T-helper 2 cell (primary cell): ENCODE measurements at regions not wholly inside any gene's neighbourhood (a gene's known extent, or its start where the extent isn't known, plus 50 kb on each side); places are given as distances from the start of the nearest gene placed in this dataset.

ENCODE experiments used
- DNase-seq, 5 experiments: peaks; one replicate each; pipeline versions ENCODE4 v3.0.0 to v3.0.0-alpha.2; 2012 to 2022

DNA sequence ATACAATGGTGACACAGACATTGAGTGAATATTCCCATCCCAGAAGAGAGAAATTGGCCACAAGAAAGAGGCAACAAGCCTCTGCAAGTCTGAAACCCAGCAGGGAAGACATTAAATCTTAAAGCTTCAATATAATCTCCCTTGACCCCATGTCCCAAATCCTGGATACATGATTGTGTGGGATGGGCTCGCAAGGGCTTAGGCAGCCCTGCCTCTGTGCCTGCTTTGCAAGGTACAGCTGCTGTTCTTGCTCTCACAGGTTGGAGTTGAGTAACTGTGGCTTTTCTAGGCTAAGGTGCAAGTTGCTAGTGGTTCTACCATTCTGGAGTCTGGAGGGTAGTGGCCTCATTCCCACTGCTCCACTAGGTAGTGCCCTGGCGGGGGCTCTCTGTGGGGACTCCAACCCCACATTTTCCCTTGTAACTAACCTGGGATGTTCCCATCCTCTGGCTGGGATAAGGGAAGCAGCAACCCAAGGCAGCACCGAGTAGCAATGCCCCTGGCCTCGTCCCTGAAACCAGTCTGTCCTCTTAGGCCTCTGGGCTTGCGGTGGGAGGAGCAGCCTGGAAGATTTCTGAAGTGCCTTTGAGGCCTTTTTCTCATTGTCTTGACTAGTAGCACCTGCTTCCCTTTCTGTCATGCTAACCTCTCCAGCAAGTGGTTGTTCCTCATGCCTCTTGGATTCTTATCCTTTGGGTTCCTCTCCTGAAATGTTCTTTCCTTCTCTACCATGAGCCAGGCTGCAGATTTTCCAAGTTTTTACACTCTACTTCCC is 90.0 kb downstream of the FAM174B start:
- no peak for DNase-seq

DNA sequence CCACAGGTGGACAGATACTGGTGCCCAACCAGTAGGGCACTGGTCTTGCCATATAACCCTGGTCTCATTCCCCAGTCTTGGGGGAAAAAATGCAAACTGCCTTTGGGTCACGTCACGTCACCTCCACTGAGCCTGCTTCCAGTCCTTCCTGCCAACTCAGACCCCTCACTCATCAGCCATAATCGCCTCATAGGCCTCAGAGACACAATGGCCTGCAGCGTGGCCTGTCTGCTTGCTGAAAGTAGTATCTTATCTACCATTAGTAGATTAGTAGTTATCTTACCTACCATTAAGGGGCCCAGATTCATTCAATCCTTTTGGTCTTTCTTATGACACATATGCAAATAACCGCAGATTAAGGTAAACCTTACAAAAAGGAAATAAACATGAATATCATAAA is 93.8 kb downstream of the FAM174B start:
- no peak for DNase-seq

DNA sequence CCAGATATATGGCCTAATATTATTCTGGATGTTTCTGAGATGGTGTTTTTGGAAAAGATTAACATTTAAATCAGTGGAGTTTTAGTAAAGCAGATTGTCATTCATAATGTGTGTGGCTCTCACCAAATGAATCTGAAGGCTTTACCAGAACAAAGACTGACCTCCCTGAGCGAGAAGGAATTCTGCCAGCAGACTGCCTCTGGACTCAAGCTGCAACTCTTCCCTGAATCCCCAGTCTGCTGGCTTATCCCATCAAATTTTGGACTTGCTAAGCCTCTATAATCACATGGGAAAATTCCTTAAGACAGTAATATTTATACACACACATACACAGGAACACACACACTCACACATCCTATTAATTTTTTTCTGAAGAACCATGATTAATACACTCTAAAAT is 102.3 kb downstream of the FAM174B start:
- no peak for DNase-seq

DNA sequence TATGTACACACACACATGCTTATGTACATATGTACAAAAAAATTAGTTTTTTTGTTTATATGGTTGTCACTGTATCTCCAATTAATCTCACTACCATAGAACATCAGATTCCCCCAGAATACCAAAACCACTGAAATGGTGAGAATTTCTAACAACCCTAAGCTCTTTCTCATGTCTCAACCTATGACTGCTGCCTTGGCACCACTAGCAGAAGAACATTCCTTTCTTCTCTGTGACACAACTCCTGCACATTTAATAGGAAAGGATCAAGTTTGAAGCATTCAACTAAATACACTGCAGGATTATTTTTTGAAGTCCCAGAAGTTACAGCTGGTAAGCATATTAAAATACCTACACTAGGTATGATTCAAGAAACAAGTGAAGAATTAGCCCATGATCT is 109.6 kb downstream of the FAM174B start:
- DNase-seq, result no peak

DNA sequence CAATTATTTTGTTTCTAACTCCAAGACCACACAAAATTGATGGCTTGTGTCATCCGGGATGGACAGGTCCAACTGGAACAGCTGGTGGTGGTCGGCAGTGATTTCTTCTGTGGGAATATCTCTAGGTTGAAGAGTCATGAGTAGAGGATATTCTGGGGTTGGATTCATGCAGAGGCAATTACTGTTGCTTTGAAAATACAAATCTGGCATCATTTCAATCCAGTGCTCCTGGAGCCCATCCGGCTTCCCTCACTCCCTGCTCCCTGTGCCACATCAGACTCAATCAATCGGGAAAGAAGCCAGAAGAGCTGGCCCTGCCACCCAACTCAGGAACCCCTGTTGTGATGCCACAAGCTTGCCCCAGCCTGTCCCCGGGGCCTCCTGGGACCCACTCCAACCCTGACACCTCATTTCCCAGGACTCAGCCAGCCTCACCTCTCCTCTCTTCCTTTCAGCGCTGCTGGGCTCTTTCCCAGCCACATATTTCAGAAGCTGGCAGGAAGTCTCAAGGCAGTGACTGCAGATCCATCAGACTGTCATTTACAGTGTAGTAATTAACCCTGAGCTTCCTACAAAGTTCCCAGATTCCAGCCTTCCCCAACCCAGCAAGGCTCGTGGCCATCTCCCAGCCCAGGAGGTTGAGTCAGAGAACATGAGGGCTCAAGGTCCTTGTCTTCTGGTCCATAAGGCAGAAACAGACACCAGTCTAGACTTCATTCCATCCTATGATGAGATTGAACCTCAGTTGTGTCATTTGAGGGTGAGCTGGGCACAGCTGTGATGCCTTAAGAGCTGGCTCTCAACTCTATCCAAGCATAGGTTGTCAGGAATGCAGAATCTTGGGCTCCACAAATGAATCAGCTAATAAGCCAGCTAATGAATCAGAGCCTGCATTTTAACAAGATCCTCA is 114.0 kb downstream of the FAM174B start:
- no peak for DNase-seq

DNA sequence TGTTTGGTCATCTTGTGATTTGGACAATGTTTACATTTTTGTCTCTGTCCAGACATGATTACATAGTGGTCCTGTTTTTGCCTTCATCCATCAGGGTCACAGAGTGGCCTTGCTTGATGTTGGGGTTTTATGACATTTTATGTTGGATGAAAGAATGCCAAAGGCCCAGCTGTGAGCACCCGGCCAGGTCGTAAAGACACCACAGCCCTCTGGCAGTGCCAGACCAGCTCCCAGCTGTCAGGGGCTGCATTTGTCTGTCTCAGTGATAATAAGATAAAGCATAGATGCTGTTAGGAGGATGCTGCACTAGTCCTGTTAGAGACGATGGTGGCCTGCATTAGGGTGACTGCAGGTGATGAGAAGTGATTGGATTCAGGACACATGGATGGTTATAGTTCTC is 117.5 kb downstream of the FAM174B start:
- no peak for DNase-seq

DNA sequence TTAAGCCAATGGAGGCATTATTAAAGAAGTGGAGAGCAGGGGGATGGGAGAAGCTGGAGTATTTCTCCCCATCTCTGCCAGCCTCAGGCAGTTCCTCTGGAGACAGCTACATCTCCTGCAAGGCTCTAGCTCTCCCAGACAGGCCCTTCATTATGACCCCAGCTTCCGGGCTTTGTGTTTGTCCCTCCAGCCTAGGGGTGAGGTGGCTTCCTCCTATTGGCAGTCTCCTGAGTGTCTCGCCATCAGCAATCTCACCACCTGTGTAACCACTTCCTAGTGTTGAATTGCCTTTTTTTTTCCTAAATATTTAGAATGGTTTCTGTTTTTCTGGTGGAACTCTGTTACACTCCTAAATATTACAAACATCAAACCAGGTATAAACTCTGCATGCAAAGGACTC is 122.3 kb downstream of the FAM174B start:
- peak in 1 of 5 experiments; percentile 18 for DNase-seq

DNA sequence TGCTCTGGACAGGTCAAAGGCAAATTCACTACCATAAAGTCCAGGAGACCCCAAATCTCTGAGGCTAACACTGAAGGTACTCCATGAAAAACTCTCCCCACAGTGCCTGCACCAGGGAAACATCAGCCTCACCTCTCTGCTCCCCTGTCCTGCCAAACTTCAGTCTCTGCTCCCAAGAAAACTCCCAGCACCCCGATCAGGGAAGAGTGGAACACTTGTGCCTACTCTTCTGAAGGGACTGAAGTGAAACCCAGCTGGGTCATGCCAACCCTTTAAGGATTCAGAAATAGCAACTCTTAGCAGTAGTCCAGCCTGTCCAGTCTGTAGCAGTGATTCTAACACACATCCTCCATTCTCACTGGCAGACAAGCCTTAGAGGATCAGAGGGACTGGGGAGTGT is 124.2 kb downstream of the FAM174B start:
- DNase-seq, result no peak

DNA sequence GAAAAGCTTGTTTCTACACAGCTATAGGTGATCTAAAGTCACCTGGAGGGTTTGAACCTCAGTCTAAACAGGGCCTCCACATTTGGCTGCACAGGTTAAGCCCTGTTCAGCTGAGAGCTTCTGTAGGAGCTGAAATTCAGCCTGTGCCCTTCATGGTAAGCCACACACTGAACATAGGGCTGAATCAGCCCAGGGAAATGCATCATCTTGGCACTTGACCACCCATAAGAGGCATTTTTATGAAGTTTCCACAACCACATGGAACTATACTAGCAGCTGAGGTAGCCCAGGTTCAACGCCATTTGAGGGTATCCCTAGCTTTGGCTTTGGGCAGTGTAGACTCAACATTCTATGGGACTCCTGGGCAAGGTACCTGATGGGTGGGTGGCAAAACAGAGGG is 126.8 kb downstream of the FAM174B start:
- no peak for DNase-seq

DNA sequence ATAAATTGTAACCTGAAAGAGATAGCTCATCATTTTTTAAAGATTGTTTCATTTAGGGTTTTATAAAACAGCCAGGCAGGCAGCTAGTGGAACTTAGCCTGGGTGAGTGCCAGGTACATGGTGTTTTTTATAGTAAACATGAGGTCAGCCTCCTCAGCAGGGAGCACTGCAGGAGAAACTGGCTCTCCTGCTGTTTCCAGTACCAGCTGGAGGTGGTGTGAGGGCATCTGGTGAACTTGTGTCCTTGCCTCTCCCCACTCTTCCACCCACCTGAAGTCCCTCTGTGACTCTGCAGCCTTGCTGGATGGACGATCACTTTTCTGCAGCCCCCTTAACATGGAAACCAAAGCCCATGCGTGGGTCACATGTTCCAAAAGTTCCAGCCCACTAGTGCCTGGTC is 128.4 kb downstream of the FAM174B start:
- DNase-seq, result no peak

DNA sequence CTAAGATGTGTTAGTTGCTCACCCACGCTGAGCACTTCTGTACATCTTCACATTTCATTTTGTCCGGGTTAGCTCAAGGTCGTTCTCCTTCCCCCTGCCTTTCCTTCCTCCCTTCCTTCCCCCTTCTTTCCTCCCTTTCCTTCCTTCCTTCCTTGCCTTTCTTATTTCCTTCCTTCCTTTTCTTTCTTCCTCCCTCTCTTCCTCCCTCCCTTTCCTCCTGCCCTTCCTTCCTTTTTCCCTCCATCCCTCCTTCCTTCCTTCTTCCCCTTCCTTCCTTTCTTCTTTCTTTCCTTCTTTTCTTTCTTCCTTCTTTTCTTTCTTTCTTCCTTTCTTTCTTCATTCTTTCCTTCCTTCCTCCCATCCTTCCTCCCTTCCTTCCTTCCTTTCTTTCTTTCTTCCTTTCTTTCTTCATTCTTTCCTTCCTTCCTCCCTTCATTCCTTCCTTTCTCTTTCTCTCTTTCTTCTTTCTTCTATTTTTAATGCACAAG is 129.8 kb downstream of the FAM174B start:
- no peak for DNase-seq

DNA sequence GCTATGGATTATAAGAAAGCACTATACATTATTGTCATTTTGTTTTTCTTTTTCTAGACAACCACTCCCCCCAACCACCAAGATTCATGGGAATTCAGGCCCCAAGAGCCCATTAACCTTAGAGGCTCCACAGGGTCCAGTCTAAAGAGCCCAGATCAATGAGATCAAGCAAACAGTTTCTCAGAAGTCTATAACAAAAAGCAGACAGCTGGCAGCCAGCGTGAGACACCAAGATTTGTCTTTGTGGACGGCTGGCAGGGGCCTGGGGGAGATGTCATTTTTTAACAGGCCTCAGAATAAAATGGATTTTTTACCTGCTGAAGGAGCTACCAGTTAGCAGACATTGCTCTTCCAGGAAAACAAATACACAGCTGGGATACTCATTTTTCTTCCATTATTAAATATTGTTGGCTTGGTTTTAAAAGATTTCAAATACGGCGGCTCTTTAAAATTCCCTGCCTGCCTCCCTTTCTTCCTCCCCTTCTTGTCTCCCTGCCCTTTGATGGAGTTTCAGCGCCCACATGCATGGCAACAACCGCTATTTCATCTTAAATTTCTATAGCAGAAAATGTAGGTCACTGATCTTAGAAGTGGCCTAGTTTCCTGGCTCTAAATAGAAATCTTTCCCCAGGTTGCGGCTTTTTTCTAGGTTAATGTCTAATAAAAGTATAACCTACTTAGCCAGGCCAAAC is 130.6 kb downstream of the FAM174B start:
- DNase-seq, result no peak

DNA sequence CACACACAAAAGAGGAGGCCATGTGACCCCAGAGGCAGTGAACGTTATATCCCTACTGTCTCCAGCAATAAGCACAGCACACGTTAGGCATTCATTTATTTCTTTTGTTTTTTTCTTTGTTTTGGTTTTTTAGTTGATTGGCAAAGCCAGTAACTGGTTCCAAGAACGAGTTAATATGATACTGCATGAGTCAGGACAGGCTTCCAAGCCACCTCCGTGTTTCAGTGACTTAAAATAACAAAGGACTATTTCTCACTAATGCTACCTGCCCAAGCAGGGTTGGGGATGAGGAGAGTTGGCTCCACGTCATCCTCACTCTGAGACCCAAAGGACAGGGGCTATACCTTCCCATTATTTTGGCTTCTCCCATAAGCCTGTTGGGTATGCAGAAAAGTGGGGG is 130.5 kb downstream of the ST8SIA2 start:
- no peak for DNase-seq

DNA sequence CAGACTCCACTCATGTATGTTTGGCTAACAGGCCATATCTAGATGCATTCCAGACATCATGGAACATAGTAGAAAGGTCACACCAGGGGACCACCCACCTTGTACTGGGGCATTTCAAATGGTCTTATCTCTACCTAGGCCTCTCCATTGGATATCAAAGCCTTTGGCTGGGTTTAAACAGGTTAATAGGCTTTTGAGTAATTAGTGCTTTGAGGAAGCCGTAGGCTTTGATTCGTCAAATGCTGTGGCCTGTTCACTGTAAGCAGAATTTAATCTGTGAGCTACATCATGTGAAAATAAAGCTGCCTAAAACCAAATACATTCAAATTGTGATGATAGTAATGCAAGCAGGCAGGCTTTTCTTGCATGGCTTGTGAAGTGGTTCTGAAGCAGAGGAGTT is 129.5 kb downstream of the ST8SIA2 start:
- DNase-seq, result no peak

DNA sequence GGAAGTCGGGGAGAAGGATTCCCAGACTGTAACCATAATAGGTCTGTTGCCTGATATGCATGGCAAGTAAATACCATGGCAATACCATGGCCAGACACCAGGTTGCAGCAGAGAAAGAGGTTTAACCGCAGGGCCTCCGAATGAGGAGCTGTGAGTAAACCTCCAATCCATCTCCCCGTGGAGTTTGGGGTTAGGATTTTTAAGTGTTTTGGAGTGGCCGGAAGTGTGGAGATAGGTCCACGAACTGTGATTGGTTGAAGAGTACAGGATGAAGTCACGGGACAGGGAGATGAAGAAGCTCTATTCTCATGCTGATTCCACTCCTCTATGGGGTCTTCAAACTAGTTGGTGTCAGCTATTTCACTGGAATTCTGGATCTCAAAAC is 127.9 kb downstream of the ST8SIA2 start:
- DNase-seq, result peak in 2 of 5 experiments; percentile 7 to 66

DNA sequence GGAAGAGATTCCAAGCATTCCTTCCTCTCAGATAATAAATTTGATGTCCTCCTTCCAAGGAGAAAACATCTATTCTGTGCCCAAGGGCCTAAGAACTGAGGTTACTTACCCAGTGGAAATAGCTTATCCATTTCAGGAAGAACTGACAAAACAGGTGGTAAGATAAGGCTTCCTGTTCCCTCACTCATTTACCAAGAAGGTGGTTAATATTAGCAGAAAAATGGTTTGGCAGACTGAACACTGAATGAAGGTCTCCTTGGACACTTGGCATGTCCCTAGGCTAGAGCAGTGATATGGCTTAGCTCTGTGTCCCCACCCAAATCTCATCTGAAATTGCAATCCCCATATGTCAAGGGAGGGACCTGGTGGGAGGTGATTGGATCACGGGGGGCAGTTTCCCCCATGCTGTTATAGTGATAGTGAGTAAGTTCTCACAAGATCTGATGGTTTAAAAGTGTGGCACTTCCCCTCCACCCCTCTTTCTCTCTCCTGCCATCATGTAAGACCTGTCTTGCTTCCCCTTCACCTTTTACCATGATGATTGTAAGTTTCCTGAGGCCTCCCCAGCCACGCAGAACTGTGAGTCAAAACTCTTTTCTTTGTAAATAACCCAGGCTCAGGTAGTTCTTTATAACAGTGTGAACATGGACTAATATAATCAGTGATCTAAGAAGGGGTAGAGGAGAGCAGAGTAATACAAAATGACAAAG is 127.4 kb downstream of the ST8SIA2 start:
- DNase-seq, result no peak

DNA sequence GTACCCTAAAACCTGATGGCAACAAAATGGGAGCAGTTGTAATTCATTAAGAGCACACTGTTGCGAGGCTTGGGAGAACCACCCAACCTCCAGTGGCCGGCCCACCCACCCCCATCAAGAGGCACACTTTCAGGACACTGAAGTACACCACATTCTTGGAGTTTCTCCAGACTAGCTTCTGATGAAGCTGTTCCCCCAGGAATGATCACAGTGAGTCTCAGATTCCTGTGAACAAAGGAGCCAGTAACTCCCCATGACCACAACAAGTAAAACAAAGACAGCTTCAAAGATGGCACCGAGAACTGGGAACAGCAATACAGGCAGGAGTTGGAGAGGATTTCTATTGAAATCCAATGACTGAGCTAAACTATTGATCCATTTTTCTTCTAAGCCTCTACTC is 126.0 kb downstream of the ST8SIA2 start:
- no peak for DNase-seq
